ENCODE measurements at regions not wholly inside any gene's neighbourhood (a gene's known extent, or its start where the extent isn't known, plus 50 kb on each side); places are given as distances from the start of the nearest gene placed in this dataset.

- TF ChIP-seq JUND (IDR thresholded peaks at IDR 0.05; ENCODE audit: low read length) (no peak), SIX5 (IDR thresholded peaks at IDR 0.05; ENCODE audit: low read depth, low read length) (no peak), POLR2A (IDR thresholded peaks at IDR 0.05; ENCODE audit: control extremely low read depth in 1 of 2, low read depth in 2 of 2, low read length in 2 of 2) (no peak), TAF7 (optimal IDR thresholded peaks at IDR 0.05; ENCODE audit: borderline replicate concordance, low read depth, low read length) (no peak), SRF (IDR thresholded peaks at IDR 0.05; ENCODE audit: low read depth, low read length) (no peak), GTF2F1 (IDR thresholded peaks at IDR 0.05; ENCODE audit: borderline replicate concordance, low read depth, low read length) (no peak), JUN (IDR thresholded peaks at IDR 0.05; ENCODE audit: low read depth, low read length) (no peak)
- DNase-seq (ENCODE audit: low read depth in 1 of 2, low spot score in 2 of 2), result no peak
- WGBS, 2 experiments (ENCODE audit: extremely low coverage in 1 of 2, insufficient coverage in 1 of 2, insufficient read length in 1 of 2, insufficient replicate concordance in 2 of 2, low coverage in 1 of 2, low lambda C conversion rate in 2 of 2, missing lambda C conversion rate in 1 of 2), result 77 to 100% methylated on average over 1 to 6 of the region's 6 CpGs
These were observed 346.3 kb downstream of the ENC1 start for GRCh38 chr5:74294231-74294705.

More at GRCh38 chr5:74294231-74294705, 346.3 kb downstream of the ENC1 start:
- no peak overlapping the region for H2BK120ac ChIP-seq (replicated peaks; ENCODE audit: low read depth, low read length)
- CTCF ChIA-PET (ENCODE audit: partially characterized antibody), result interaction anchor here (0.6 kb wide), 1 partner anchor 53 kb away, joined by 3 read pairs; no protein-coding TSS in a partner anchor
- no peak overlapping the region for H2BK15ac ChIP-seq (ENCODE audit: low read length)
- H2AFZ ChIP-seq (ENCODE audit: low read length), result no peak overlapping the region
- H4K20me1 ChIP-seq (replicated peaks in 1 of 2; ENCODE audit: control insufficient read depth in 1 of 2, insufficient read depth in 2 of 2, low read length in 2 of 2), result no peaks in the 10 kb centered on the region
- no peak overlapping the region for H2BK12ac ChIP-seq (ENCODE audit: low read depth, low read length)
- no peak overlapping the region for H2BK20ac ChIP-seq (ENCODE audit: low read length)
- H3K4me2 ChIP-seq (ENCODE audit: insufficient read depth in 1 of 2, low read depth in 2 of 2, low read length in 2 of 2), result no peak overlapping the region
- H3K27ac ChIP-seq (ENCODE audit: low read depth, low read length), result no peak overlapping the region
- H3K18ac ChIP-seq (ENCODE audit: extremely low read depth, low read length), result no peak overlapping the region
- H3K4me1 ChIP-seq (replicated peaks in 1 of 4; ENCODE audit: control insufficient read depth in 3 of 4, insufficient read depth in 4 of 4, low read length in 3 of 4), result no peaks in the 10 kb centered on the region
- no peak overlapping the region for H3K14ac ChIP-seq (ENCODE audit: insufficient read length)
- H3K9ac ChIP-seq (replicated peaks in 1 of 4; ENCODE audit: extremely low read depth in 1 of 4, low read depth in 3 of 4, low read length in 3 of 4), result no peak overlapping the region
- no peaks in the 10 kb centered on the region for H3K27me3 ChIP-seq (replicated peaks in 1 of 4; ENCODE audit: control insufficient read depth in 3 of 4, extremely low read depth in 1 of 4, insufficient read depth in 3 of 4, low read length in 3 of 4)
- H3K4me3 ChIP-seq (ENCODE audit: extremely low read depth in 1 of 4, insufficient read depth in 2 of 4, low read depth in 3 of 4, low read length in 4 of 4), result no peak overlapping the region
- no peak overlapping the region for H3K56ac ChIP-seq (replicated peaks; ENCODE audit: insufficient read length, low read depth, low read length)
- H4K5ac ChIP-seq (ENCODE audit: insufficient read length, low read depth, low read length), result no peak overlapping the region
- no peaks in the 10 kb centered on the region for H3K79me2 ChIP-seq (ENCODE audit: control insufficient read depth in 1 of 2, insufficient read depth in 2 of 2, low read length in 2 of 2)
- FAIRE-seq, result no peak
- H3K9me3 ChIP-seq (ENCODE audit: insufficient read depth in 2 of 2, low read depth in 1 of 2, low read length in 1 of 2), result no peaks in the 10 kb centered on the region
- no peak overlapping the region for H3K23ac ChIP-seq (ENCODE audit: insufficient read length)
- H3K4ac ChIP-seq (replicated peaks; ENCODE audit: insufficient read length, low read depth, low read length), result no peak overlapping the region
- no peak overlapping the region for H4K8ac ChIP-seq (ENCODE audit: extremely low read depth, insufficient read depth, low read length)
- H3K79me1 ChIP-seq (ENCODE audit: low read depth, low read length), result no peaks in the 10 kb centered on the region
- no peaks in the 10 kb centered on the region for H3K36me3 ChIP-seq (ENCODE audit: control insufficient read depth in 2 of 4, insufficient read depth in 4 of 4, low read length in 3 of 4)
- no peak overlapping the region for H2BK5ac ChIP-seq (ENCODE audit: low read depth, low read length)
- POLR2A ChIA-PET (ENCODE audit: partially characterized antibody), result no interaction called here
- no peak overlapping the region for H4K91ac ChIP-seq (replicated peaks; ENCODE audit: insufficient read length, low read length)
- H3K23me2 ChIP-seq (ENCODE audit: low read depth, low read length), result no peaks in the 10 kb centered on the region
- no peak overlapping the region for H2AK5ac ChIP-seq (ENCODE audit: low read depth, low read length)
